GM19455 (cell line): ENCODE measurements at regions not wholly inside any gene's neighbourhood (a gene's known extent, or its start where the extent isn't known, plus 50 kb on each side); places are given as distances from the start of the nearest gene placed in this dataset.

Source experiments
- ATAC-seq: cut with Tn5 transposase; IDR thresholded peaks from one replicate; pipeline ENCODE4 v1.9.1; 2021; ENCODE audit not compliant: unreplicated experiment

- no peak for ATAC-seq
Measured at GRCh38 chr10:64067009-64067606, 545.9 kb downstream of the REEP3 start.

GRCh38 chr10:64067859-64068258 lies 546.7 kb downstream of the REEP3 start:
- no peak for ATAC-seq

DNA sequence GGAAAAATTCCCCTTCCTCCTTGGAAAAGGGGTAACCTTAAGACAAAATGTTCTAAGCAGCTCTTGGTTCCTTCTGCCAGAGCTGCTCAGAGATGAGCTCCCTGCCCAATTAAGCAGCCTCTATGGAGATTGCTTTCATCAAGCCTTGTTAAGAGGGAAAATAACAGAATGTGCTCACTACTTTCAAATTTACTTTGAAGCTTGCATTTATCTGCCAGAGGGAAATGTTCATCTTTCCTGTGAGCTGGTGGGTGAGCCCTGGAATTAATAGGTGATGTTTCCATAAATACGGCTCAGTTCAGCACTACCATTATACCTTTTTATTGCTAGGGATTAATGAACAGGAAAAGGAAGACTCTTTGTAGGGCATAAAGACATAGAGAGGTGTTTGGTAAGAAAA lies 549.0 kb downstream of the REEP3 start:
- ATAC-seq: no peak

GRCh38 chr10:64071218-64071617 lies 550.0 kb downstream of the REEP3 start:
- no peak for ATAC-seq

DNA sequence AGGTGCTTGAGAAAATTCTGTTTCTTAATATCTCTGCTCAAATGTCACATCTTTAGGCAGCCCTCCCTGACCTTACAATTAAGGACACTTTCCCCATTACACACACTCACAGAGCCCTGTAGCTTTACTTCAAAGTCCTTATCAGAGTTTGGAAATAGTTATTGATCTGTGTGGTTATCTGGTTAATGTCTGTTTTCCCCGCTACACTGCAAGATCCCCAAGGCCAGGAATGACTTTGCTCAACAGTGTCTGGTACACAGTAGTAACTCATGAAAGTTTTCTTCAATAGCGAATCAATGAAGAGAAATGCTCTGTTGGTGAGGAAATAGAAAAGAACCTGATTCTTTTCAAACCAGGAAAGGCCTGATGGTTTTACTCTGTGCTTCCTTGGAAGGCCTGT lies 554.4 kb downstream of the REEP3 start:
- no peak for ATAC-seq

DNA sequence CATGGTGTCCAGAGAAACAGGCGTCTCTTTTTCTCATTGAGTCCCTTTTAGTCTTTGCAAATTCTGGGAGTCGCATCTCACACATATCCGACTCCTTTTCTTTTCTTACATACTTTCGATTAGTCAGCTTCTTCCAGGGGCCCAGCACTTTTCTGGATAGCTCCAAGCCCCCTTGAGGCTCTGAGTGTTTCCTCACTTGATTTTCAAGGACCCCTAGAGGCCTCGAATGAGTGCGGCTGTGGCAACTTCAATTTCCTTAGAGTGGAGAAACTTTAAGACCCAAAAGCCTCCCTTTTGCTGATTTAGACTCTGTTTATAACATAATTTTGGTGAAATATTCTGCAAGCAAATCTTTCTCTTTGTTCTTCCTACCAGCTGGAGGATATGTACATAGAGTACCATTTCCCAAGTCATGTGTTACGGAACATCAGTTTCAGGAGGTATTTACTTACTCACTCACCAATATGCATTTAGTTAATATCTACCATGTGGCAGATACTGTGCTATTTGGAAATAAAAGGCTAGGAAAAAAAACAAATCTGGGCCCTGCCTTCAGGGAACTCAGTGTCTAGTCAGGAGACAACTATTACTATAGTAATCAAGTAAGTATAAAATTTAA lies 555.2 kb downstream of the REEP3 start:
- no peak for ATAC-seq

DNA sequence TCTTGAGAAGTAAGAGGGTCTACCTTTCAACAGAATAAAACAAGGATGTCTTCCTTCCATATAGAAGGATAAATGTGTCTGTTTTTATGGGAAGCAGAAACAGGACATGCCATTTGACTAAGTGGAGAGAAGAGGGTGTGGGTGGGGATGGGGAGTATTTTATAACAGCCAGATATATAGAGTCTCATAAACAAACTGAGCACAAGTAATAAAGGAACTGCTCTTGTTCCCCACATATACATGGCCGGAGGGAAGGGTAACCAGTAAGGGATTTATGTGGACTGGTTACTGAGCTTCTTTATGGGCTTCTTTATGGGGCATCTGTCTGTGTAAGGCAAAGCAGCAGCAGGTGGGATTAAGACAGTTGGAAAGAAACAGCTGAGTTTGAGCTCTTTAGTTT lies 558.1 kb downstream of the REEP3 start:
- no peak for ATAC-seq

- ATAC-seq: no peak
Measured at GRCh38 chr10:64080071-64080470, 558.9 kb downstream of the REEP3 start.

GRCh38 chr10:64081947-64082482 lies 560.8 kb downstream of the REEP3 start:
- ATAC-seq: no peak

DNA sequence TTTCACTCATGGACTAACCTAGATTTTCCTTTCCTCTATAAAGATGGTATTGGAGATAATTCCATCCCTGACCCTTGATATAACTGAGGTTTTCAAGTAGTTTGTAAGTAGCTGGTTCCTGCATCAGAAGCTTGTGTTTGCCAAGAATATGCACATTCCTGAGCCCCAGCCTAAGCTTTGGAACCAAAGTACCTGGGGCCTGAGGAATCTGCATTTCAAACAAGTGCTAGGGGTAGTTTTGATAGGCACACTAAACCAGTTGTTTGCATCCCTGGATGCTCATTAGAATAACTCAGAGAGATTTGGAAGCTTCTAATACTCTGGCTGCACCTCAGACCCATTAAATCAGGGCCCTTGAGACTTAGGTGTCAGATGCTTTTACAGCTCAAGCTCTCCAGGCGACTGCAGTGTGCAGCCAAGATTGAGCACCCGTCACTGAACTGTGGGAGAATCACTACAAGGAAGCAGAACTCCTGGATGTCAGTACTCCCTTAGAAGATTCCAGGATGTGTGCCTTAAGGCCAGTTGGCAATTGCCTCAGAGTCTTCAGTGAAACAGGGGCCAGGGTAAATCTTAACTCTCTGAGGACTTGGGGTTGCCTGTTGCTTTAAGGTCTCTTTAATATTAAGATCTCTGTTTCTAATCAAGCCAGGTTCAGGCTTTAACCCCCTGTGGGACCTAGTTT lies 565.0 kb downstream of the REEP3 start:
- ATAC-seq: no peak

DNA sequence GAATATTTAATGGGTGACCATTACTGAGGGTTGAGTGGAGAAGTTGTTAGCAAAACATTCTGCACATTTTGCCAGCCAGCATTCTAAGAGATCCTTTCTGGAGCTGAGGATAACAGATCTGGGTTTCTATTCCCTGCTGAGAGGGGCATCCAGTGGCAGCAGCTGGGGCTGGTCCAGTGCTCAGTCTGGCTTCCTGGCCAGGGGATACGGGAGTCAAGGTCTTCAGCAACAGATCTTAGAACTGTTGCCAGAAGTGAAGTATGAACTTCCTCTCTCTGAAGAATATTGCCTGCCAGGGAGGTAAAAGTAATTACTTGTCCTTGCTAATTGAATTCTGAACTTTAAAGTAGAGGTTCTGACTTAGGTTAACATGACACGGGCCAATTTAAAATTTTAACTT lies 568.4 kb downstream of the REEP3 start:
- ATAC-seq: no peak

GRCh38 chr10:64090865-64091264 lies 569.7 kb downstream of the REEP3 start:
- no peak for ATAC-seq

DNA sequence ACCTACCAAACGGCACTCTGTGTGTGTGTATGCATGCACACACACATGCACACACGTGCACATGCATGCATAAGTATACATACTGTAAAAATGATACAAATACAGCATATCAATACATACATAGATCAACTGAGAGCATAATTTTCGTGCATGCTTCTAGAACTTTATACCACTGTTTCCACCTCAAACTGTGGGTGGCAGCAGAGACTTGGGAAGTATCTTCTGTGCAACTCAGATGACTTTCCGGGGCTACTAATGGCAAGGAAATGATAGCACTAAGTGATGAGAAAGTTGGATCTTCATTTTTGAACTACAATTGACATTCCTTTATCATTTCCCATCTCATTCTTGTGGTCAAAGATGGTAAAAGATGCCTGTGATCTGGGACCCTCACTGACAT lies 570.7 kb downstream of the REEP3 start:
- no peak for ATAC-seq

DNA sequence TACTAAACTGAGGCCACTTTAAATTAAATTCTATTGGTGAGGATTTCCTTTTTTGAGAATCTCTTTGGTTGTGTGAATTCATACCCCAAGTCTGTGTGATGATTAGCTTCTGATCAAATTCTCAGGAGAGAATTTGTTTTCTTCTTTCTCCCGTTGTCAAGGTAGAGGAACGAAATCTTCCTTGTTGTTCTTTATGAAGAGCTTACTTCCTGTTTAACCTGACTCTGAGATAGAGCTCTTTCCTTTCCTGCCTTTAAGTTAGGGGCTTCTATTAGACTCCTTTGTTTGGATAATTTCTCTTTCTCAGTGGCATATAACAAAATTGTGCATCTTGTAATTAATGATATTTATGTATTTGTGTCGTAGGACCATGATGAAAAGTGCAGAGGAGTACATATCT lies 572.1 kb downstream of the REEP3 start:
- no peak for ATAC-seq

DNA sequence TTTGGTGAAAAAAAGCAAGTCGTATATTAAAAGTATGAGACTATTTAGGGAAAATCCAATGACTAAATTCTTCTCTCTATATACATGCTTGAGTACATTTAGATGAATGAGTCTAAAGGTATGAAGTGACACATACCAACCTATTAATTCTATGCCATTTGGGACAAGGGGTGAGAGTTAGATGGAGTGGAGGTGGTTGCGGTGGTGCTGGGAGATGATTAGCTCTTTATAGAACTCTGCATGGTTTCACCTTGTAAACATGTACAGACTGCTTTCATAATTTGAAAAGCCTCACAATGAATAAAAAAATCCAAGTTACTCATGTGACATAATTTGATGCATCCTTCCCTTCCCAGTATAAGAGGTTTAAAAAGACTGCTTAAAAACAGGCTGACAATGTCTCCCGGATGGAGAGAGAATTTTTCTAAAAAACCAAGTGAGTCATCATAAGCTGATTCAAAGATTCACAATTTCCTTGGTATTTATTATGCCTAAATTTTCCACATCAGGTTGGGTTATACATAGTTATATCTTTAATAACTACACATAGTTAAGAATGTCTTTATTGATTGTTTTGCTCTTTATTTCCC lies 572.8 kb downstream of the REEP3 start:
- no peak for ATAC-seq

DNA sequence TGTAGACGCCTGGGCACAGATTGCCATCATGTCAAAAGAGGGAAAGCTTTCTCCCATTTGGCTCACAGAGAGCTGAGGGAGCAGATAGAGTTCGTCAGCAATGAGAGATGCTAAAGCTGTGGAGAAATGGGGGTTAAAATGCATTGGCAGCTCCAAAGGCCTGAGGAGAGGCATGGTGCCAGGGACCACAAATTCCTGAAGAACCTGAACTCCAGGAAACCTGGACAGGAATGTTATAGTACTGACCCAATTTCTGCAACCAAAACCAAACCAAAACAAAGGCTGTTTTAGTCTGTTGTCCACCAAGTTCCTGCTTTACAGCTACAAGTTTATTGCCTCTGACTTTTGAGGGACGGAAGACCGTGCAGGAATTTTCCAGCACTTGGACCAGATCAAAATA lies 575.7 kb downstream of the REEP3 start:
- no peak for ATAC-seq

GRCh38 chr10:64097391-64098122 lies 576.4 kb downstream of the REEP3 start:
- no peak for ATAC-seq

GRCh38 chr10:64098994-64099393 lies 577.8 kb downstream of the REEP3 start:
- ATAC-seq: no peak

- no peak for ATAC-seq
Measured at GRCh38 chr10:64101606-64102263, 580.5 kb downstream of the REEP3 start.

DNA sequence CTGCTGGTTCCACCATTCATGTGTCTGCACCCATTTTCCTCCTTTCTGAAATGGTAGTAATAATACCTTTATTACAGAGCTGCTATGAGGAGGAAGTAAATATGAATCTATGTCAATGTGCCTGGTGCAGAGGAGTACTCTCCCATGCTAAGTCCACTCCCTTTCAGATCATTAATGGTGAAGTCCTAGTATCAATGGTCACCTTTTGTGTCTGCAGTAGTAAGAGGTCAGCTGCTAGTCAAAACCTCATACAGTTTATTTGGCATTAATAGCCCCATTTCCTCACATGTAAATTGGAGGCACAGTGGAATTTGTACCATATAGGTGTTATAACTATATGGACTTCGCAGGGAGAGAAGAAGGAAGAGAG lies 581.0 kb downstream of the REEP3 start:
- ATAC-seq: no peak

GRCh38 chr10:64102916-64103315 lies 581.7 kb downstream of the REEP3 start:
- ATAC-seq: no peak
